Psoas muscle (tissue), 7 donors: ENCODE measurements at regions not wholly inside any gene's neighbourhood (a gene's known extent, or its start where the extent isn't known, plus 50 kb on each side); places are given as distances from the start of the nearest gene placed in this dataset.

Source experiments
- ATAC-seq, 4 donors: fragments of 200-7000 bp; cut with Tn5 transposase; one replicate each; pipeline ENCODE4 v1.9.1; 2020; ENCODE audit warnings: moderate library complexity in 3 of 4, mild to moderate bottlenecking in 2 of 4
- DNase-seq, 2 donors: peaks; one replicate each; pipeline ENCODE4 v3.0.0-alpha.2; 2020
- H3K27ac ChIP-seq: fragments of 200-600 bp; one replicate; pipeline ENCODE4 v1.8.0; 2022
- H3K27me3 ChIP-seq, 3 donors: fragments of 200-600 bp in 1 of 3; one replicate each; pipeline versions ENCODE4 v1.6.1 to v1.8.0; 2013 to 2022; ENCODE audit warnings: low read length in 2 of 3, mild to moderate bottlenecking in 2 of 3, moderate library complexity in 1 of 3; ENCODE audit not compliant: insufficient read depth in 3 of 3
- H3K36me3 ChIP-seq, 2 donors: fragments of 200-600 bp in 1 of 2; one replicate each; pipeline versions ENCODE4 v1.6.1 to v1.8.0; 2013 to 2022; ENCODE audit warnings: low read depth in 1 of 2, mild to moderate bottlenecking in 1 of 2, moderate library complexity in 1 of 2; ENCODE audit not compliant: insufficient read depth in 1 of 2
- H3K4me1 ChIP-seq: fragments of 200-600 bp; one replicate; pipeline ENCODE4 v1.8.0; 2022
- H3K4me3 ChIP-seq: fragments of 200-600 bp; one replicate; pipeline ENCODE4 v1.8.0; 2022; ENCODE audit warnings: mild to moderate bottlenecking
- H3K9me3 ChIP-seq: fragments of 200-600 bp; one replicate; pipeline ENCODE4 v1.8.0; 2022
- WGBS, 3 donors: extraction: QIAGEN DNeasy Blood & Tissue Kit; methylation state at CpG; one replicate each; pipeline versions ENCODE4 v1.1.6 to v1.1.7; 2013; 5-methylcytosine and 5-hydroxymethylcytosine counted together
- intact Hi-C, 2 donors: fragments of 100-400 bp; cut with DNase I; formaldehyde crosslinking; loops; one replicate each; pipeline versions ENCODE4 v1.11.0 to v1.14.2; 2022
- TF ChIP-seq, protein P1 (sequence below): fragments of 200-600 bp; IDR thresholded peaks from one replicate; pipeline ENCODE4 v1.8.0; 2022; ENCODE audit warnings: antibody characterized with exemption
- donor health status: healthy with polysubstance abuse.
- donor health status: DM: no; HTN: no; CAD: no; lungs with moderate emphysema.
- donor health status: Bipolar disorder and iron deficiency.
- donor health status: healthy.
- donor health status: DM: yes; HTN: yes; CAD: no.
- donor health status: DM: no; HTN: no; CAD: no.
- donor health status: DM: yes; HTN: yes; CAD: no.

DNA sequence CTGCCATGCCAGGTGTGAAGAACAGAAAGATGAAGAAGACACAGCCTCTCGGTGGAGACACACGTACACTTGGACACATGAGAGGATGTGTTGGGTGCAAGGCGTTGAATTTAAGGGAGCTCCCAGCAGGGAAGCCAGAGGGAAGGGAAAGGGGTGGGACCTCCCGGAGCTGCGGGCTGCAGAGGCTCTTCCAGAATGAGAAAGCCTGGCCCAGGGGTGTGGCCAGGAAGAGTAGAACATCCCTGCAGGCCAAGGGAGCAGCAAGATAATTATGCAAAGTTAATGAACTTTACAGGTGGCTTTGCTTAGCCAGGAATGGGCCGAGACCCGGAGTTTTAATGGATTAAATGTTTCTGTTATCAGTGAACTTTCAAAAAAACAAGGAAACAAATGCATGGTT, 270.3 kb downstream of the KLF6 start:
- no peaks in the 10 kb centered on the region for H3K36me3 ChIP-seq
- DNase-seq: no peak
- TF ChIP-seq, protein P1, sequence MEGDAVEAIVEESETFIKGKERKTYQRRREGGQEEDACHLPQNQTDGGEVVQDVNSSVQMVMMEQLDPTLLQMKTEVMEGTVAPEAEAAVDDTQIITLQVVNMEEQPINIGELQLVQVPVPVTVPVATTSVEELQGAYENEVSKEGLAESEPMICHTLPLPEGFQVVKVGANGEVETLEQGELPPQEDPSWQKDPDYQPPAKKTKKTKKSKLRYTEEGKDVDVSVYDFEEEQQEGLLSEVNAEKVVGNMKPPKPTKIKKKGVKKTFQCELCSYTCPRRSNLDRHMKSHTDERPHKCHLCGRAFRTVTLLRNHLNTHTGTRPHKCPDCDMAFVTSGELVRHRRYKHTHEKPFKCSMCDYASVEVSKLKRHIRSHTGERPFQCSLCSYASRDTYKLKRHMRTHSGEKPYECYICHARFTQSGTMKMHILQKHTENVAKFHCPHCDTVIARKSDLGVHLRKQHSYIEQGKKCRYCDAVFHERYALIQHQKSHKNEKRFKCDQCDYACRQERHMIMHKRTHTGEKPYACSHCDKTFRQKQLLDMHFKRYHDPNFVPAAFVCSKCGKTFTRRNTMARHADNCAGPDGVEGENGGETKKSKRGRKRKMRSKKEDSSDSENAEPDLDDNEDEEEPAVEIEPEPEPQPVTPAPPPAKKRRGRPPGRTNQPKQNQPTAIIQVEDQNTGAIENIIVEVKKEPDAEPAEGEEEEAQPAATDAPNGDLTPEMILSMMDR: no peak
- ATAC-seq: no peak
- H3K4me3 ChIP-seq: no peak overlapping the region
- no peaks in the 10 kb centered on the region for H3K4me1 ChIP-seq
- no peaks in the 10 kb centered on the region for H3K27me3 ChIP-seq
- peaks cover 3% of the 10 kb centered on the region for H3K9me3 ChIP-seq
- no peak overlapping the region for H3K27ac ChIP-seq
- intact Hi-C loops: no loop called here
- WGBS, 3 donors: 64 to 71% (median 64%) methylated on average over 7 of the region's 7 CpGs

DNA sequence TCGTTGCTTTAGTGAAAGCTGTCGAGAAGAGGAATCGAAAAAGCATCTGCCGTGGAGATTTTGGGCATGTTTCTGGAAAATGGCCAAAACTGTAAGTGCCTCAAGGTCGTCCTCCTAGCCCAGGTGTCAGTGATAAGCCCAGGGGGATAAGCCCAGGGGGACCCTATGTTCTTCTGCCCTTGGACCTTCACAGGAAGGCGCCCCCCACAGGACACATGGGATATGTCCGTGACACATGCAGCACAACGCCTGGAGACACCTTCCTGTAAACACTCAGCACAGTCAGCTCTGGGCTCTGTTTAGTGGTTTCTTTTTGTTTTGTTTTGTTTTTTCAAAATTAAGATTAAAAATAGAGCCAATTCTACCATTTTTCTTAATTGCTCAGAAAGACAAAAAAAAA, 272.7 kb downstream of the KLF6 start:
- no peaks in the 10 kb centered on the region for H3K4me1 ChIP-seq
- no peaks in the 10 kb centered on the region for H3K27me3 ChIP-seq
- no peak for DNase-seq
- intact Hi-C loops: no loop called here
- TF ChIP-seq, protein P1: no peak
- 63 to 71% (median 69%) methylated on average over 8 of the region's 8 CpGs for WGBS, 3 donors
- H3K27ac ChIP-seq: no peak overlapping the region
- peaks cover 6% of the 10 kb centered on the region for H3K9me3 ChIP-seq
- H3K36me3 ChIP-seq: no peaks in the 10 kb centered on the region
- H3K4me3 ChIP-seq: no peak overlapping the region
- no peak for ATAC-seq

GRCh38 chr10:3511483-3511882, 273.5 kb downstream of the KLF6 start:
- no peak overlapping the region for H3K27ac ChIP-seq
- no peak for ATAC-seq
- H3K27me3 ChIP-seq: no peaks in the 10 kb centered on the region
- H3K4me3 ChIP-seq: no peak overlapping the region
- no peaks in the 10 kb centered on the region for H3K4me1 ChIP-seq
- no peak for DNase-seq
- H3K36me3 ChIP-seq: no peaks in the 10 kb centered on the region
- intact Hi-C loops: no loop called here
- peaks cover 6% of the 10 kb centered on the region for H3K9me3 ChIP-seq
- TF ChIP-seq, protein P1: no peak
- WGBS, 3 donors: 79 to 84% (median 80%) methylated on average over 5 of the region's 5 CpGs

GRCh38 chr10:3510741-3511140, 274.3 kb downstream of the KLF6 start:
- H3K27ac ChIP-seq: no peak overlapping the region
- no peak overlapping the region for H3K4me3 ChIP-seq
- DNase-seq: no peak
- no peaks in the 10 kb centered on the region for H3K27me3 ChIP-seq
- TF ChIP-seq, protein P1: no peak
- WGBS, 3 donors: 85% methylated on average over 6 of the region's 6 CpGs
- no peak for ATAC-seq
- H3K4me1 ChIP-seq: no peaks in the 10 kb centered on the region
- intact Hi-C loops: no loop called here
- no peaks in the 10 kb centered on the region for H3K36me3 ChIP-seq
- peaks cover 6% of the 10 kb centered on the region for H3K9me3 ChIP-seq

DNA sequence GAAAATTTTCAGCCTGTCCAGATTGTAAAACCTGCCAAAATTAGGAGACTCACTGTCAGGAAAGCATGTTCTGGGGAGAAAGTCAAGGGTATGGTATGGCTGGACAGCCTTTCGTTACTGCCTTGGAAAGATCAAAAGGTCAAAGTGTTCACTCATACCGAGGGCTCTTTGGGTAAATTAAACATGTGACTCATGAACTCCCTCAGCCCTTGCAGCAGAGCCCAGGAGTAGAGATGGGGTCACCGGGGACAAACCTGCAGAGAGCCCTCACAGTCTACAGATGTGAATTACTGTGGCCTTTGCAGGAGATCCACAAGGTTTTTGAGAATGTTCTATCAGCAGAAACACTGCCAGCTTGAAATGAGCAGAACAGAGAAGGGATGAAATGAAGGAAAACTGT, 275.7 kb downstream of the KLF6 start:
- H3K4me3 ChIP-seq: no peak overlapping the region
- H3K4me1 ChIP-seq: no peaks in the 10 kb centered on the region
- TF ChIP-seq, protein P1: no peak
- peaks cover 6% of the 10 kb centered on the region for H3K9me3 ChIP-seq
- H3K36me3 ChIP-seq: no peaks in the 10 kb centered on the region
- intact Hi-C loops: no loop called here
- H3K27me3 ChIP-seq: no peaks in the 10 kb centered on the region
- no peak for ATAC-seq
- no peak for DNase-seq
- 79 to 80% (median 80%) methylated on average over 3 of the region's 3 CpGs for WGBS, 3 donors
- H3K27ac ChIP-seq: no peak overlapping the region
